Left lung (tissue), 4 donors: ENCODE measurements at regions not wholly inside any gene's neighbourhood (a gene's known extent, or its start where the extent isn't known, plus 50 kb on each side); places are given as distances from the start of the nearest gene placed in this dataset.

Experiments
- ATAC-seq: fragments of 200-7000 bp; cut with Tn5 transposase; one replicate; pipeline ENCODE4 v1.9.1; 2020; ENCODE audit warnings: moderate library complexity
- DNase-seq, 4 donors: peaks; one replicate each; pipeline ENCODE4 v3.0.0-alpha.2; 2013 to 2020
- H3K27ac ChIP-seq, 2 donors: fragments of 200-600 bp; sonication (generic) in 1 of 2; one replicate each; pipeline versions ENCODE4 v1.5.0 to v1.8.0; 2020 to 2021
- H3K27me3 ChIP-seq, 2 donors: fragments of 200-600 bp; sonication (generic) in 1 of 2; one replicate each; pipeline versions ENCODE4 v1.5.0 to v1.8.0; 2020 to 2021
- H3K36me3 ChIP-seq, 2 donors: fragments of 200-600 bp; sonication (generic) in 1 of 2; one replicate each; pipeline versions ENCODE4 v1.5.0 to v1.8.0; 2020 to 2021
- H3K4me1 ChIP-seq, 2 donors: fragments of 200-600 bp; one replicate each; pipeline ENCODE4 v1.8.0; 2021
- H3K4me3 ChIP-seq, 2 donors: fragments of 200-600 bp; sonication (generic) in 1 of 2; one replicate each; pipeline versions ENCODE4 v1.5.0 to v1.8.0; 2020 to 2021; ENCODE audit warnings: mild to moderate bottlenecking in 1 of 2
- H3K9me3 ChIP-seq, 2 donors: fragments of 200-600 bp; sonication (generic) in 1 of 2; one replicate each; pipeline versions ENCODE4 v1.5.0 to v1.8.0; 2020 to 2021
- intact Hi-C, 2 donors: fragments of 100-400 bp; cut with DNase I; formaldehyde crosslinking; loops; one replicate each; pipeline versions ENCODE4 v1.11.2 to v1.14.2; 2022
- TF ChIP-seq, protein P1 (sequence below), 2 donors: fragments of 200-600 bp; sonication (generic) in 1 of 2; IDR thresholded peaks; one replicate each; pipeline versions ENCODE4 v1.5.0 to v1.8.0; 2021; ENCODE audit warnings: antibody characterized with exemption in 2 of 2
- donor health status: DM: no; HTN: yes; CAD: no.
- donor health status: DM: no; HTN: no; CAD: no.

DNA sequence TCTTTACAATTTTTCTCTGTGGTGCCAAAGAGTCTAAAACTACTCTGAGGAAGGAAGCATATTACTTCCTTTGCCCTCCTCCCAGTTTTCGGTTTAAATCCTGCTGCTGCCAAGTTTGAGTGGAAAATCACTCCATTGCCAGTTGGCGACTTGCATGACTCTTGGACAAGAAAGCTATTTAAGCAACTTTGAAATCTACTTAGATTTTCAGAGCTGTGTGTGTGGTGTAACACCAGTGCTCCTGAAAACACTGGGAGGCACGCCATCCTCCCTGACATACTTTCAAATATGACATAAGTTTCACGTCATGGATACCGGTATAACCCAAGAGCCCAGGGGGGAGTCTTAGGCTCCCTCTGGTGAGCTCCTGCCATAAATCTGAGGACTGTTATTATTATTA lies 83.5 kb upstream of the RIOK2 start:
- peak in 2 of 4 donors; percentile 56 to 75 for DNase-seq
- no peak overlapping the region for H3K27ac ChIP-seq

DNA sequence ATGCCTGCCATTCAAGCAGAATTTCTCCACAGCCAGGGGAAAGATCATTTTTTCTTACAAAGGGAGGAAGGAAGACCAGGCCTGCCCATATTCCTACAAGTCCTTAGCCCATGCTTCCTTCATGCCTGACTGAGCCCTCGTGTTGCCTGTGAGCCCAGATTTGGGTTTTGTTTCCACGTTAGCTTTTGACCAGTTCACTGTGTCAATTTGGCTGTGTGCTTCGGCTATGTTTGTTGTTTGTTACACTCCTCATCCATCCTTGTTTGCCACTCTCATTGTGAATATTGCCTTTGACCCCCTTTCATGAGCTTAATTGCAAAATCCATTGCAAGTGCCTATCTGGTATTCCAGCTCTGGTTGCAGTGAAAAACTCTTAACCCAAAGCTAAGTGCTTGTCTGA lies 84.7 kb upstream of the RIOK2 start:
- Histone ChIP-seq H3K4me3 (no peak overlapping the region), H3K27ac (no peak overlapping the region), H3K27me3 (no peaks in the 10 kb centered on the region), H3K4me1 (no peaks in the 10 kb centered on the region), H3K9me3 (peaks cover 0 to 10% of the 10 kb centered on the region in 2 donors), H3K36me3 (no peaks in the 10 kb centered on the region)
- TF ChIP-seq, protein P1, sequence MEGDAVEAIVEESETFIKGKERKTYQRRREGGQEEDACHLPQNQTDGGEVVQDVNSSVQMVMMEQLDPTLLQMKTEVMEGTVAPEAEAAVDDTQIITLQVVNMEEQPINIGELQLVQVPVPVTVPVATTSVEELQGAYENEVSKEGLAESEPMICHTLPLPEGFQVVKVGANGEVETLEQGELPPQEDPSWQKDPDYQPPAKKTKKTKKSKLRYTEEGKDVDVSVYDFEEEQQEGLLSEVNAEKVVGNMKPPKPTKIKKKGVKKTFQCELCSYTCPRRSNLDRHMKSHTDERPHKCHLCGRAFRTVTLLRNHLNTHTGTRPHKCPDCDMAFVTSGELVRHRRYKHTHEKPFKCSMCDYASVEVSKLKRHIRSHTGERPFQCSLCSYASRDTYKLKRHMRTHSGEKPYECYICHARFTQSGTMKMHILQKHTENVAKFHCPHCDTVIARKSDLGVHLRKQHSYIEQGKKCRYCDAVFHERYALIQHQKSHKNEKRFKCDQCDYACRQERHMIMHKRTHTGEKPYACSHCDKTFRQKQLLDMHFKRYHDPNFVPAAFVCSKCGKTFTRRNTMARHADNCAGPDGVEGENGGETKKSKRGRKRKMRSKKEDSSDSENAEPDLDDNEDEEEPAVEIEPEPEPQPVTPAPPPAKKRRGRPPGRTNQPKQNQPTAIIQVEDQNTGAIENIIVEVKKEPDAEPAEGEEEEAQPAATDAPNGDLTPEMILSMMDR (IDR thresholded peaks at IDR 0.05), result no peak
- no peak for ATAC-seq
- intact Hi-C loops, result no loop called here
- DNase-seq, result no peak

More for the DNA sequence above, 83.5 kb upstream of the RIOK2 start:
- TF ChIP-seq, protein P1 (IDR thresholded peaks at IDR 0.05), result no peak
- Histone ChIP-seq H3K27me3 (no peaks in the 10 kb centered on the region), H3K4me3 (no peak overlapping the region), H3K36me3 (no peaks in the 10 kb centered on the region), H3K9me3 (no peaks in the 10 kb centered on the region), H3K4me1 (no peaks in the 10 kb centered on the region)
- peak; percentile 21 for ATAC-seq
- intact Hi-C loops, result no loop called here

DNA sequence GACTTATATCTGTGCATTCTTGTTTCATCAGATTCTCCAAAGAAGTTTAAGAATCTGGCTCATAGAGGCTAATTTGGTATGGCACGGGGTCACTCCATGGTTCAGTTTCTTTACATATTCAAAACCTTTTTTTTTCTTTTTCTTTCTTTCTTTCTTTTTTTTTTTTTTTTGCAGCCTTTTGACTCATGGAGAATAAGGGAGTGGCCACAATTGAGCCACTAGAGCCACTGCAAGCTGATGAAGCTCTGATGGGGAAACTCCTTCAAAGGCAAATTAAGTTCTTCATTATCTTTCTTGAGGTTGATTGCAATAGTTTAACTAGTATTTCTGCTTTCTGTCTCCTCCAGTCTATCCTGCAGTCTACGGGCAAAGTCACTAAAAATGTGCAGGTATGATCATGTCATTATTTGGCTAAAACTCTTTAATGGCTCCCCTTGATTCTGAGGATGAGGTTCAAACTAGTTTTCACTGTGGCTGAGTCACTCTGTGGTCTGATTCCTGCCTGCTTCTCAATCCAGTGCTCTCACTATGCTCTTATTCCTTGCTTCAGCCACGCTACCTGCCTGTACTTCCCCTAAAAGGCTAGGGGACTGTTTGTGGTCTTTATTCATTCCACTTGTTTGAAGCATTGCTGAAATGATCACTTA lies 93.5 kb upstream of the RIOK2 start:
- TF ChIP-seq, protein P1 (IDR thresholded peaks at IDR 0.05), result no peak
- no peak overlapping the region for H3K4me3 ChIP-seq
- H3K4me1 ChIP-seq, result no peaks in the 10 kb centered on the region
- no peaks in the 10 kb centered on the region for H3K36me3 ChIP-seq
- peaks cover 0 to 18% of the 10 kb centered on the region in 2 donors for H3K9me3 ChIP-seq
- no peak for DNase-seq
- H3K27ac ChIP-seq, result no peak overlapping the region
- H3K27me3 ChIP-seq, result no peaks in the 10 kb centered on the region
- ATAC-seq, result no peak
- intact Hi-C loops, result no loop called here

DNA sequence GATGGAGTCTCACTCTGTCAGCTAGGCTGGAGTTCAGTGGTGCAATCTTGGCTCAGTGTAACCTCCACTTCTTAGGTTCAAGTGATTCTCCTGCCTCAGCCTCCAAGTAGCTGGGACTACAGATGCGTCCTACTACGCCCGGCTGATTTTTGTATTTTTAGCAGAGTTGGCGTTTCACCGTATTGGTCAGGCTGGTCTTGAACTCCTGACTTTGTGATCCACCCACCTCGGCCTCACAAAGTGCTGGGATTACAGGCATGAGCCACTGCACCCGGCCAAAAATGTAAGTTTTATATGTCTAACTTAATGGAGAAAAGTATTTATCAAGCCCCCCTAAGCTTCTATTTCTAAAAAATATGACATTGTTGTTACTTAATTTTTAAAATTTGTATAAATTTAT lies 98.2 kb upstream of the RIOK2 start:
- H3K9me3 ChIP-seq, result peaks cover 0 to 19% of the 10 kb centered on the region in 2 donors
- no peak overlapping the region for H3K27ac ChIP-seq
- no peak for ATAC-seq
- DNase-seq, result no peak
- TF ChIP-seq, protein P1 (IDR thresholded peaks at IDR 0.05), result no peak
- intact Hi-C loops, result no loop called here
- H3K36me3 ChIP-seq, result no peaks in the 10 kb centered on the region
- no peaks in the 10 kb centered on the region for H3K27me3 ChIP-seq
- H3K4me1 ChIP-seq, result no peaks in the 10 kb centered on the region
- H3K4me3 ChIP-seq, result no peak overlapping the region

DNA sequence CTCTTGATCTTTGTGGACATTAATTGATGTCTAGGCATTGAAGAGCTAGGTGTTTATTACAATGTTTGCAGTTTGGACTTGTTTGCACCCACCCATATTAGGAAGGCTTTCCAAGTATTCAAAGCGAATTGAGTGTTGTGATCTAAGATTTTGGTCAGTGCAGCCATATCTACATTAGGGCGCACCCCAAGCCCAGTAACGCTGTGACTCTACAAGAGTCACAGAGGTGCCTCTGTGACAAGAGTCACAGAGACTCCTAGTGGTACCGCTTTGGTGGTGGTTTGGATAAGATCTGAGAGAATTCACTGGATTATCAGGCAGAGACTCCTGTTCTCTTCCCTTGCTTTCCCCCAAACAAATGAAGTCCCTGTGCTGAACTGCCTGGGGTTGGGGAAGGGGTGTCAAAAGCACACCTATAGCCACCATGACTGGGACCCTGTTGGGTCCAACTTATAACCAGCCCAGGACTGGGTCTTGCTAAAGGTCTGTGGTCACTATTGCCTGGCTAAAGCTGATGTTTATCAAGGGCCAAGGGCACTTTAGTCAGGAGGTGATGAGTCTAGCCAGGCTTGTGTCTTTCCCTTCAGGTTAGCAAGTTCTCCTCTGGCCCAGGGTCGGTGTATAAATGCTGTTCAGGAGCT lies 114.1 kb upstream of the RIOK2 start:
- intact Hi-C loops, result no loop called here
- Histone ChIP-seq H3K27me3 (no peaks in the 10 kb centered on the region), H3K27ac (no peak overlapping the region), H3K4me1 (no peaks in the 10 kb centered on the region), H3K36me3 (no peaks in the 10 kb centered on the region), H3K9me3 (peaks cover 0 to 4% of the 10 kb centered on the region in 2 donors), H3K4me3 (no peak overlapping the region)
- DNase-seq, result peak in 2 of 4 donors; percentile 0 to 35
- peak; percentile 85 for ATAC-seq
- TF ChIP-seq, protein P1 (IDR thresholded peaks at IDR 0.05), result no peak
